ENCODE measurements at regions not wholly inside any gene's neighbourhood (a gene's known extent, or its start where the extent isn't known, plus 50 kb on each side); places are given as distances from the start of the nearest gene placed in this dataset.
A peak's percentile ranks its signal among the peaks of the same experiment; 100 is the strongest.

DNA sequence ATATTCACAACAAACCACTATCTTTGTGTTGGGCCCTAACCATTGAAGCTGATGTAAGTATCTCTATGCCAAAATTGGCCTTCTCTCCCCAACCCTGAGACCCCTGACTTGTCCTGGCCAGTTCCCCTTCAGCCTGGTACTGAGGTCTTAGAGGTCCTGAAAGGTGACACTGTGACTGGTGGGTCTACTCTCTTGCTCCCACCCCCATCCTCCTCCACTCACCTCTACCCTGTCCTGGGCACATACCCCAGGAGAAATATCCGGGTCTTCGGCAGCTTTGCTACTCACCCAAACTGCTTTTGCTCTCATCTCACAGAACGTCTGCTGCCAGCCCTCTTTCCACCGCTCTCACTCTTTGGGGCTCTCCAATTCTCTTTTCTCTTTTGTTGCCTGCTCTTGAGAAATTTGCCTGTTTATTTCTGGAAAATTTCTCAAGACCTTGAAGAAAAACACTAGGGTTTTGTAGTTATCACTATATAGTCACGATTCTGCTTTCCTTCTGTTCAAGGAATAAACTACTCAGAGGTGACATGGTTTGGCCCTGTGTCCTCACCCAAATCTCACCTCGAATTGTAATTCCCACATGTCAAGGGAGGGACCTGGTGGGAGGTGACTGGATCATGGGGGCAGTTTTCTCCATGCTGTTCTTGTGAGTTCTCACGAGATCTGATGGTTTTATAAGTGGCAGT is 133.8 kb upstream of the PKDCC start:
- DNase-seq (ENCODE audit: low read depth): no peak

GRCh38 chr2:41914936-41915335 is 132.9 kb upstream of the PKDCC start:
- DNase-seq (ENCODE audit: low read depth): peak; percentile 29

- DNase-seq (ENCODE audit: low read depth): no peak
These were observed 131.6 kb upstream of the PKDCC start for GRCh38 chr2:41916177-41916576.

DNA sequence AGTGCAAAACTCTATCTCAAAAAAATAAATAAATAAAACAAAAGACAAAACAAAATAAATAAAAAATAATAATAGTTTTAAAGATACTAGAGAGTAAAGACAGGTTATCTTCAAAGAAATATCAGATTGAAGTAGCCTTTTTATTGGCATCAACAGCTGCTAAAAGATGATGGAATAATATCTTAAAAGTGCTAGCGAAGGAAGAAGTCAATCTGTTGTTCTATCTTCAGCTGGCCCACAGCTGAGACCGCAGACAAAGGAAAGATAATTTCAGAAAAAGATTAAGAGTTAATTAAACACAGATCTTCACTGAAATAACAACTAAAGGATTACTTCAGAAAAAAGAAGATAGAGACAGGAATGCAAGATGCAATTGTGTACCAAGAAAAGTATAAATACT is 130.2 kb upstream of the PKDCC start:
- no peak for DNase-seq (ENCODE audit: low read depth)

GRCh38 chr2:41919135-41919534 is 128.7 kb upstream of the PKDCC start:
- no peak for DNase-seq (ENCODE audit: low read depth)

- no peak for DNase-seq (ENCODE audit: low read depth)
These were observed 127.6 kb upstream of the PKDCC start for GRCh38 chr2:41920181-41920580.

DNA sequence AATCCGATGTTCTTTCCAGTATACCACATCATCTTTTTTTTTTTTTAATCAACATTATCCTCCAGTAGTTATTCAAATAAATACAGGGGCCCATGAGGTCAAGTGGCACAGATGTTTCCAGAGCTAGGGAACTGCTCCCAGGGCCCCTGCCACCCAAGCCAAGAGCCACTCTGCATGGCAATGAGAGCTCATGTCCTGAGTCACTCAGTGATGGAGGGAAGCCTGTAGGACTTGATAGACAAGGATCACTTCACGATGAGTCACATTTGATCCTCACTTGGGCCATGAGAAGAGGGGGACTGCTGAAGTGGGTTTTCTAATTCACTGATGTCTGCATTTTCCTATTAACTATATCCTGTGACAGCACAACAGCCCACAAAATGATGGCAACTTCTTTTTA is 127.0 kb upstream of the PKDCC start:
- DNase-seq (ENCODE audit: low read depth): no peak

- no peak for DNase-seq (ENCODE audit: low read depth)
These were observed 125.6 kb upstream of the PKDCC start for GRCh38 chr2:41922177-41922576.

- no peak for DNase-seq (ENCODE audit: low read depth)
These were observed 124.5 kb upstream of the PKDCC start for GRCh38 chr2:41923156-41923786.

GRCh38 chr2:41924024-41924423 is 123.8 kb upstream of the PKDCC start:
- DNase-seq (ENCODE audit: low read depth): no peak

DNA sequence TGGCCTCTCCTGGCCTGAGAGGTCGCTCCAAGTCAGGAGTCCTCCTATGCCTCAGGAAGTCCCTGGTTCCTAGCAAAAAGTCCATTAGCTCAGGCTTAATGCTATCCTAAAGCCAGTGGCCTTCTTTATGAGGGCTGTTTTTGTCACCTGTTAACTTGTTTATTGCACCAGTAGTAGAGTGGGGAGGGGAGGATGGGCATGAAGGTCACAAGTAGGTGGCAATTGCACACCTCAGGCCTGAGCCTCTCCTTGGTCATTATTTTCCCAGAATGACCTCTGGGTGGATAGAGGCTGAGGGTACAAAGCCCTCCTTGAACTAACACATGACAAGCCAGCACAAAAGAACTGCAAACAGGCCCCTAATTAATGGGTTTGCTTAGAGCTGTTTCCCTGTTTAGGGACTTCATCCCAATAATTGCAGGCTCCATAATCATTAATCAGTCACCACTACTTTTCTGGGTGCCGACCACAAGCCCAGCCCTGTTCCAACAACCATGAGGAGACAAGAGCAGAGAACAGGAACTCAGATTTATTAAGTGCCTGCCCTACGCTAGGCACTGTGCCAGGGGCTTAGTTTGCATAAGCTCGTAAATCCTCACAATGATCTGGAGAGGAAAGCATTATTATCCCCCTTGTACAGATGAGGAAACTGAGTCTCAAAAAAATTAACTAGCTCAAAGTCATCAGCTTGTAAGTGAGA is 123.0 kb upstream of the PKDCC start:
- DNase-seq (ENCODE audit: low read depth): no peak

DNA sequence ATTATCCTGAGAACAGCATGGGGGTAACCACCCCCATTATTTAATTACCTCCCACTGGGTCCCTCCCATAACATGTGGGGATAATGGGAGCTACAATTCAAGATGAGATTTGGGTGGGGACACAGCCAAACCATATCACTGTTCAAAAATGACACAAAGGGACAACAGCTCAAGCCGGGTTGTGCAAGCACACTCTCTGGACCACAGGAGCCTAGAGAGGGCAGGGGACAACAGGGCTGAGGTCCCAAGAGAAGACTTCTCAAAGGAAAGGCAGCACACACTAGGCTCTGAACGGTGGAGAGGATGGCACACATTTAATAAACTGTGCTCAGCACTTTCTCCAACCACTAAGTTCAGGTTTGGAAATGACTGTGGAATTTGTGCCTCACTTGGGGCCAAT is 122.1 kb upstream of the PKDCC start:
- DNase-seq (ENCODE audit: low read depth): no peak

- DNase-seq (ENCODE audit: low read depth): peak; percentile 58
These were observed 120.9 kb upstream of the PKDCC start for GRCh38 chr2:41926614-41927580.

GRCh38 chr2:41927581-41928264 is 120.1 kb upstream of the PKDCC start:
- DNase-seq (ENCODE audit: low read depth): no peak

GRCh38 chr2:41928526-41928925 is 119.3 kb upstream of the PKDCC start:
- peak; percentile 61 for DNase-seq (ENCODE audit: low read depth)

- no peak for DNase-seq (ENCODE audit: low read depth)
These were observed 116.8 kb upstream of the PKDCC start for GRCh38 chr2:41930807-41931566.

DNA sequence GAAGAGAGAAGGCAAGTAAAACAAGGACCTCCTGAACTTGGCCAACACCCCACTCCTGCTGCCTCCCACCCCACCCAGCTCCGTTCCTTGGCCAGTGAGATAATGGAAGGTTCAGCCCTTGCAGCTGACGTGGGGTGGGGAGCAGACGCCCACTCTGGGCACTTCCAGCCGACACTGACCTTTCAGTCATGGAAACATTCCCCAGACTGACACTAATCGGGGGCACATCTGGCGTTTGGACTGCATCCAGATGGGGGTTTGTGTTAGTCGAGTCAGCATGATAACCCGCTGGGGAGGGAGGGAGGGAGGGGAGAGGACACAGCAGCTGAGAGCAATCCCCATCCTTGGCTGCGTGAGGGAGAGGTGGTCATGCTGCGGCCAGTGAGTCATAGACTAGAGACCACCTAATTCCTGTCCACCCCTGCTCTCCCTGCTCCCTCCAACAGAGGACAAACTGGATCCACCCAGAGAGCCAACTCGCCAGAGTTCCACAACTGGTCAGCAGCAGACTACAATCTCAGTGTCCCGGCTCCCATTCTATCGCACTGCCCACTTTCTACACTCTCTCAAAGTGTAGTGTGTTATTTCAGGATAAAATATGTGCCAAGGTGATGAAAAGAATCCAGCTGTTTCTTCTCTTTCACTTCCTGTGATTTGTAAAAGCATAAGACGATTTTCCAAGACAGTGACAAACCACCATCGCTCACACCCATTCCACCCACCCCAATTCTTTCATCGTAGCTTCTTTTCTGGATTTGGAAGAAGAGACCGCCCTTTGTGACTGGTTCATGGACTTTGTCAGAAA is 115.4 kb upstream of the PKDCC start:
- DNase-seq (ENCODE audit: low read depth): peak; percentile 67

- no peak for DNase-seq (ENCODE audit: low read depth)
These were observed 114.8 kb upstream of the PKDCC start for GRCh38 chr2:41933046-41933420.

- peak; percentile 94 for DNase-seq (ENCODE audit: low read depth)
These were observed 114.1 kb upstream of the PKDCC start for GRCh38 chr2:41933585-41934320.

Data from fibroblast of gingiva (primary cell).